ENCODE measurements at regions not wholly inside any gene's neighbourhood (a gene's known extent, or its start where the extent isn't known, plus 50 kb on each side); places are given as distances from the start of the nearest gene placed in this dataset.

GRCh38 chr22:46073683-46074504, 76.4 kb upstream of the PPARA start:
- CTCF ChIA-PET = interaction anchor here (0.7 to 4.5 kb wide), 11 partner anchors 18 to 78 kb away, joined by 3 to 27 read pairs (median 4); no protein-coding TSS in a partner anchor
- H3K27ac ChIP-seq (ENCODE audit: insufficient read depth in 1 of 2, low read depth in 1 of 2, low read length in 2 of 2, poor library complexity in 1 of 2, severe bottlenecking in 2 of 2) = peak overlapping the region in 1 of 2 experiments; percentile 78

GRCh38 chr22:46074771-46075551, 75.4 kb upstream of the PPARA start:
- peaks cover 0 to 27% (median 1%) of the 10 kb centered on the region in 4 experiments for H3K36me3 ChIP-seq (ENCODE audit: control insufficient read depth in 4 of 4, insufficient read depth in 4 of 4, low read length in 3 of 4)
- no peaks in the 10 kb centered on the region for H3K9me3 ChIP-seq (ENCODE audit: control extremely low read depth in 1 of 5, control insufficient read depth in 4 of 5, insufficient read depth in 2 of 5, low read depth in 1 of 5, low read length in 4 of 5)
- peaks cover 0 to 20% (median 0%) of the 10 kb centered on the region in 5 experiments for H3K27me3 ChIP-seq (replicated peaks in 2 of 5; ENCODE audit: control insufficient read depth in 4 of 5, insufficient read depth in 5 of 5, low read length in 4 of 5)
- ChIA-PET POLR2A (interaction anchor here (1.2 kb wide), 1 partner anchor 39 kb away, joined by 4 read pairs; no protein-coding TSS in a partner anchor), CTCF (interaction anchor here (1.2 to 4.5 kb wide), 6 partner anchors 17 to 79 kb away, joined by 3 to 27 read pairs (median 4); no protein-coding TSS in a partner anchor)
- DNase-seq = no peak
- peak overlapping the region in 1 of 2 experiments; percentile 78 for H3K27ac ChIP-seq (ENCODE audit: insufficient read depth in 1 of 2, low read depth in 1 of 2, low read length in 2 of 2, poor library complexity in 1 of 2, severe bottlenecking in 2 of 2)
- H3K4me3 ChIP-seq (ENCODE audit: control insufficient read depth in 1 of 7, extremely low read depth in 1 of 7, insufficient read depth in 4 of 7, low read depth in 2 of 7, low read length in 6 of 7) = peak overlapping the region in 3 of 7 experiments; percentile 11 to 89 (median 82)
- H3K4me1 ChIP-seq (ENCODE audit: control extremely low read depth in 1 of 4, control insufficient read depth in 4 of 4, insufficient read depth in 4 of 4, low read length in 3 of 4) = peaks cover 3 to 37% (median 21%) of the 10 kb centered on the region in 4 experiments
- WGBS (ENCODE audit: insufficient coverage) = 70% methylated on average over 16 of the region's 19 CpGs

More at GRCh38 chr22:46073683-46074504, 76.4 kb upstream of the PPARA start:
- Histone ChIP-seq H3K4me3 (ENCODE audit: control insufficient read depth in 1 of 7, extremely low read depth in 1 of 7, insufficient read depth in 4 of 7, low read depth in 2 of 7, low read length in 6 of 7) (peak overlapping the region in 4 of 7 experiments; percentile 71 to 91 (median 86)), H3K27me3 (replicated peaks in 2 of 5; ENCODE audit: control insufficient read depth in 4 of 5, insufficient read depth in 5 of 5, low read length in 4 of 5) (peaks cover 0 to 27% (median 0%) of the 10 kb centered on the region in 5 experiments), H3K4me1 (ENCODE audit: control extremely low read depth in 1 of 4, control insufficient read depth in 4 of 4, insufficient read depth in 4 of 4, low read length in 3 of 4) (peaks cover 3 to 48% (median 27%) of the 10 kb centered on the region in 4 experiments), H3K9me3 (ENCODE audit: control extremely low read depth in 1 of 5, control insufficient read depth in 4 of 5, insufficient read depth in 2 of 5, low read depth in 1 of 5, low read length in 4 of 5) (no peaks in the 10 kb centered on the region), H3K36me3 (ENCODE audit: control insufficient read depth in 4 of 4, insufficient read depth in 4 of 4, low read length in 3 of 4) (peaks cover 0 to 20% (median 1%) of the 10 kb centered on the region in 4 experiments)
- DNase-seq = no peak
- 93% methylated on average over 28 of the region's 28 CpGs for WGBS (ENCODE audit: insufficient coverage)
- POLR2A ChIA-PET = interaction anchor here (1.2 to 1.5 kb wide), 3 partner anchors 20 to 38 kb away, joined by 4 to 5 read pairs (median 4); no protein-coding TSS in a partner anchor

- Histone ChIP-seq H3K27me3 (replicated peaks in 2 of 5; ENCODE audit: control insufficient read depth in 4 of 5, insufficient read depth in 5 of 5, low read length in 4 of 5) (peaks cover 0 to 18% (median 0%) of the 10 kb centered on the region in 5 experiments), H3K27ac (ENCODE audit: insufficient read depth in 1 of 2, low read depth in 1 of 2, low read length in 2 of 2, poor library complexity in 1 of 2, severe bottlenecking in 2 of 2) (peak overlapping the region in 1 of 2 experiments; percentile 43), H3K4me1 (ENCODE audit: control extremely low read depth in 1 of 4, control insufficient read depth in 4 of 4, insufficient read depth in 4 of 4, low read length in 3 of 4) (peaks cover 3 to 35% (median 21%) of the 10 kb centered on the region in 4 experiments), H3K9me3 (ENCODE audit: control extremely low read depth in 1 of 5, control insufficient read depth in 4 of 5, insufficient read depth in 2 of 5, low read depth in 1 of 5, low read length in 4 of 5) (no peaks in the 10 kb centered on the region), H3K36me3 (ENCODE audit: control insufficient read depth in 4 of 4, insufficient read depth in 4 of 4, low read length in 3 of 4) (peaks cover 0 to 27% (median 1%) of the 10 kb centered on the region in 4 experiments), H3K4me3 (ENCODE audit: control insufficient read depth in 1 of 7, extremely low read depth in 1 of 7, insufficient read depth in 4 of 7, low read depth in 2 of 7, low read length in 6 of 7) (no peak overlapping the region)
- no peak for DNase-seq
- WGBS (ENCODE audit: insufficient coverage) = 98% methylated on average over 8 of the region's 15 CpGs
- ChIA-PET CTCF (interaction anchor here (1.0 to 4.5 kb wide), 4 partner anchors 28 to 69 kb away, joined by 3 to 27 read pairs (median 4); no protein-coding TSS in a partner anchor), POLR2A (interaction anchor here (0.6 to 0.7 kb wide), 2 partner anchors 21 to 456 kb away, joined by 4 read pairs; no protein-coding TSS in a partner anchor)
Measured at GRCh38 chr22:46075764-46076531, 74.4 kb upstream of the PPARA start.

GRCh38 chr22:46076651-46077339, 73.5 kb upstream of the PPARA start:
- ChIA-PET CTCF (interaction anchor here (0.9 to 1.4 kb wide), 3 partner anchors 64 to 70 kb away, joined by 3 to 5 read pairs (median 3); no protein-coding TSS in a partner anchor), POLR2A (interaction anchor here (0.6 kb wide), 1 partner anchor 457 kb away, joined by 4 read pairs; no protein-coding TSS in a partner anchor)
- Histone ChIP-seq H3K4me1 (ENCODE audit: control extremely low read depth in 1 of 4, control insufficient read depth in 4 of 4, insufficient read depth in 4 of 4, low read length in 3 of 4) (peaks cover 3 to 35% (median 19%) of the 10 kb centered on the region in 4 experiments), H3K9me3 (ENCODE audit: control extremely low read depth in 1 of 5, control insufficient read depth in 4 of 5, insufficient read depth in 2 of 5, low read depth in 1 of 5, low read length in 4 of 5) (no peaks in the 10 kb centered on the region), H3K36me3 (ENCODE audit: control insufficient read depth in 4 of 4, insufficient read depth in 4 of 4, low read length in 3 of 4) (peaks cover 0 to 30% (median 3%) of the 10 kb centered on the region in 4 experiments), H3K27ac (ENCODE audit: insufficient read depth in 1 of 2, low read depth in 1 of 2, low read length in 2 of 2, poor library complexity in 1 of 2, severe bottlenecking in 2 of 2) (peak overlapping the region in 1 of 2 experiments; percentile 43), H3K27me3 (replicated peaks in 2 of 5; ENCODE audit: control insufficient read depth in 4 of 5, insufficient read depth in 5 of 5, low read length in 4 of 5) (peaks cover 0 to 18% (median 0%) of the 10 kb centered on the region in 5 experiments), H3K4me3 (ENCODE audit: control insufficient read depth in 1 of 7, extremely low read depth in 1 of 7, insufficient read depth in 4 of 7, low read depth in 2 of 7, low read length in 6 of 7) (no peak overlapping the region)
- no peak for DNase-seq
- WGBS (ENCODE audit: insufficient coverage) = 97% methylated on average over 19 of the region's 23 CpGs

- Histone ChIP-seq H3K27ac (ENCODE audit: insufficient read depth in 1 of 2, low read depth in 1 of 2, low read length in 2 of 2, poor library complexity in 1 of 2, severe bottlenecking in 2 of 2) (peak overlapping the region in 1 of 2 experiments; percentile 49), H3K27me3 (replicated peaks in 2 of 5; ENCODE audit: control insufficient read depth in 4 of 5, insufficient read depth in 5 of 5, low read length in 4 of 5) (peaks cover 0 to 17% (median 0%) of the 10 kb centered on the region in 5 experiments), H3K9me3 (ENCODE audit: control extremely low read depth in 1 of 5, control insufficient read depth in 4 of 5, insufficient read depth in 2 of 5, low read depth in 1 of 5, low read length in 4 of 5) (no peaks in the 10 kb centered on the region), H3K36me3 (ENCODE audit: control insufficient read depth in 4 of 4, insufficient read depth in 4 of 4, low read length in 3 of 4) (peaks cover 0 to 30% (median 3%) of the 10 kb centered on the region in 4 experiments), H3K4me3 (ENCODE audit: control insufficient read depth in 1 of 7, extremely low read depth in 1 of 7, insufficient read depth in 4 of 7, low read depth in 2 of 7, low read length in 6 of 7) (no peak overlapping the region), H3K4me1 (ENCODE audit: control extremely low read depth in 1 of 4, control insufficient read depth in 4 of 4, insufficient read depth in 4 of 4, low read length in 3 of 4) (peaks cover under 1 to 33% (median 14%) of the 10 kb centered on the region in 4 experiments)
- ChIA-PET POLR2A (no interaction called here), CTCF (interaction anchor here (0.9 to 1.8 kb wide), 4 partner anchors 21 to 72 kb away, joined by 3 to 9 read pairs (median 4); no protein-coding TSS in a partner anchor)
- 94% methylated on average over 12 of the region's 12 CpGs for WGBS (ENCODE audit: insufficient coverage)
- no peak for DNase-seq
Measured at GRCh38 chr22:46077669-46078099, 72.6 kb upstream of the PPARA start.

Measured in common myeloid progenitor, CD34-positive (primary cell).